Loucy (cell line): ENCODE measurements at regions not wholly inside any gene's neighbourhood (a gene's known extent, or its start where the extent isn't known, plus 50 kb on each side); places are given as distances from the start of the nearest gene placed in this dataset.

Experiments
- H2AFZ ChIP-seq: fragments of 200-600 bp; sonication (generic); 2 replicates; pipeline ENCODE4 v1.6.0; 2016; ENCODE audit warnings: antibody characterized with exemption, mild to moderate bottlenecking, low read length, moderate library complexity
- H3F3A ChIP-seq: fragments of 200-600 bp; 2 replicates; pipeline ENCODE4 v1.6.0; 2016; ENCODE audit warnings: antibody characterized with exemption, low read depth, mild to moderate bottlenecking
- H3K27me3 ChIP-seq: fragments of 200-600 bp; sonication (generic); 2 replicates; pipeline ENCODE4 v1.6.1; 2014; ENCODE audit warnings: low read length, mild to moderate bottlenecking; ENCODE audit not compliant: insufficient read depth, poor library complexity, severe bottlenecking
- H3K36me3 ChIP-seq: fragments of 200-600 bp; sonication (generic); 2 replicates; pipeline ENCODE4 v1.6.1; 2016; ENCODE audit warnings: low read length; ENCODE audit not compliant: insufficient read depth
- H3K4me1 ChIP-seq: fragments of 200-600 bp; sonication (generic); 2 replicates; pipeline ENCODE4 v1.5.1; 2014; ENCODE audit warnings: low read length, mild to moderate bottlenecking; ENCODE audit not compliant: insufficient read depth, poor library complexity, severe bottlenecking
- H3K4me2 ChIP-seq: fragments of 200-600 bp; sonication (generic); 2 replicates; pipeline ENCODE4 v1.6.0; 2014; ENCODE audit warnings: antibody characterized with exemption, low read length, low read depth, mild to moderate bottlenecking; ENCODE audit not compliant: poor library complexity, severe bottlenecking
- H3K4me3 ChIP-seq: fragments of 200-600 bp; sonication (generic); 2 replicates; pipeline ENCODE4 v1.5.1; 2014; ENCODE audit warnings: low read length, mild to moderate bottlenecking, mixed read lengths; ENCODE audit not compliant: poor library complexity, severe bottlenecking
- H3K79me2 ChIP-seq: fragments of 200-600 bp; sonication (generic); 2 replicates; pipeline ENCODE4 v1.6.1; 2014; ENCODE audit warnings: low read length; ENCODE audit not compliant: insufficient read depth
- H3K9ac ChIP-seq: fragments of 200-600 bp; sonication (generic); 2 replicates; pipeline ENCODE4 v1.6.0; 2014; ENCODE audit warnings: mild to moderate bottlenecking, low read depth, low read length, moderate library complexity; ENCODE audit not compliant: poor library complexity, severe bottlenecking
- H3K9me2 ChIP-seq: fragments of 200-600 bp; sonication (generic); replicated peaks from 2 replicates; pipeline ENCODE4 v1.6.1; 2016; ENCODE audit warnings: low read depth, low read length, mixed read lengths
- H3K9me3 ChIP-seq: fragments of 200-600 bp; sonication (generic); 2 replicates; pipeline ENCODE4 v1.6.1; 2014; ENCODE audit warnings: mild to moderate bottlenecking, antibody characterized with exemption, low read length, low read depth; ENCODE audit not compliant: insufficient read depth
- H4K20me1 ChIP-seq: fragments of 200-600 bp; sonication (generic); 2 replicates; pipeline ENCODE4 v1.6.0; 2014; ENCODE audit warnings: antibody characterized with exemption, low read length, mild to moderate bottlenecking; ENCODE audit not compliant: insufficient read depth, poor library complexity, severe bottlenecking
- CTCF ChIP-seq: fragments of 200-600 bp; sonication (generic); conservative IDR thresholded peaks from 2 replicates; pipeline ENCODE4 v1.5.1; 2014; ENCODE audit warnings: mild to moderate bottlenecking, antibody characterized with exemption, low read length
- EZH2phosphoT487 ChIP-seq: fragments of 200-600 bp; IDR thresholded peaks from 2 replicates; pipeline ENCODE4 v1.6.1; 2018; ENCODE audit warnings: antibody characterized with exemption, mild to moderate bottlenecking, moderate library complexity, borderline replicate concordance

- Histone ChIP-seq H3K36me3 (no peaks in the 10 kb centered on the region), H3K4me3 (no peak overlapping the region), H3K79me2 (no peaks in the 10 kb centered on the region), H3K9me3 (peaks cover 11% of the 10 kb centered on the region; the same call in 1 of the 2 replicates), H3K4me2 (no peak overlapping the region), H3K9ac (no peak overlapping the region), H2AFZ (no peak overlapping the region), H3K4me1 (no peaks in the 10 kb centered on the region), H3K9me2 (no peaks in the 10 kb centered on the region), H3K27me3 (no peaks in the 10 kb centered on the region), H3F3A (no peaks in the 10 kb centered on the region), H4K20me1 (no peaks in the 10 kb centered on the region)
- TF ChIP-seq CTCF (no peak), EZH2phosphoT487 (no peak)
These were observed 171.2 kb downstream of the CTTN start for GRCh38 chr11:70569618-70569890.

- no peaks in the 10 kb centered on the region for H3K36me3 ChIP-seq
- no peak overlapping the region for H3K4me3 ChIP-seq
- no peak overlapping the region for H2AFZ ChIP-seq
- no peak overlapping the region for H3K4me2 ChIP-seq
- no peaks in the 10 kb centered on the region for H3K4me1 ChIP-seq
- no peaks in the 10 kb centered on the region for H3K79me2 ChIP-seq
- H3F3A ChIP-seq, result no peaks in the 10 kb centered on the region
- no peaks in the 10 kb centered on the region for H3K27me3 ChIP-seq
- TF ChIP-seq CTCF (no peak), EZH2phosphoT487 (no peak)
- H3K9me2 ChIP-seq, result no peaks in the 10 kb centered on the region
- H3K9ac ChIP-seq, result no peak overlapping the region
- no peaks in the 10 kb centered on the region for H4K20me1 ChIP-seq
- peaks cover 11% of the 10 kb centered on the region; the same call in 1 of the 2 replicates for H3K9me3 ChIP-seq
These were observed 171.8 kb downstream of the CTTN start for GRCh38 chr11:70569996-70570692.

DNA sequence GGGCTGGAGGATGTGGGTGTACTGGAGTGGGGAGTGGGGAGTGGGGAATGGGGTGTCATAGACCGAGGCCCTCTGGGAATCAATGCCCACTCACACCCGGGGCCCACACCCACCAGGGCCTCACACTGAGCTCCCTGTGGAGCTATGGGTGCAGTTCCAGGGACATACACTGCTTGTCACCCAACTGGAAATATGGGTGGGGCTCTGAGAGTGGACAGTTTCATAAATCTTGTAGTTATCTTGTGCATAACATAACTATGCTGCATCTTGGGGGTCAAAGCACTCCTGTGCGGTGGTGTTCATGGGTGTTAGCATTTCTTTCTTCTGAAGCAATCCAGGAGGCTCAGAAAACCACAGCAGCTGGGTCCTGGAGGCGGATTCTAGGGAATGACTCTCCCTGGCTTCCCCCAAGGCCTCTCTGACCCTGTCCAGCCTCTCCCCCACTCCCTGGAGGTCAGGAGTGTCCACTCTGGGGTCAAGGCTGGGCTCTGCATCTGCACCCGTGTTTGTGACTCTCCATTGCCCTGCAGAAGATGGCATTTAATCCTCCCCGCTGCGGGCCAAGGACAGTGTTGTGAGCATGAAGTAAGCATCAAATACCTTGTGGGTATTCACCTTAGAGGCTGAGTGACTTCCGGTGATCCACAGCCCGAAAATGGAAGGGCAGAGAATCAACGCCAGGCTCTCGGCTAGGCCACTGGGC lies 172.5 kb downstream of the CTTN start:
- peaks cover 11% of the 10 kb centered on the region; the same call in 1 of the 2 replicates for H3K9me3 ChIP-seq
- H3K4me2 ChIP-seq, result no peak overlapping the region
- no peaks in the 10 kb centered on the region for H3K27me3 ChIP-seq
- no peak overlapping the region for H3K9ac ChIP-seq
- no peaks in the 10 kb centered on the region for H3K79me2 ChIP-seq
- H3K36me3 ChIP-seq, result no peaks in the 10 kb centered on the region
- H2AFZ ChIP-seq, result no peak overlapping the region
- H3F3A ChIP-seq, result no peaks in the 10 kb centered on the region
- H3K9me2 ChIP-seq, result no peaks in the 10 kb centered on the region
- TF ChIP-seq CTCF (no peak), EZH2phosphoT487 (no peak)
- no peaks in the 10 kb centered on the region for H3K4me1 ChIP-seq
- H3K4me3 ChIP-seq, result no peak overlapping the region
- no peaks in the 10 kb centered on the region for H4K20me1 ChIP-seq
